Vagina (tissue), 2 donors: ENCODE measurements at regions not wholly inside any gene's neighbourhood (a gene's known extent, or its start where the extent isn't known, plus 50 kb on each side); places are given as distances from the start of the nearest gene placed in this dataset.

Experiments used
- CTCF ChIP-seq, 3 experiments: fragments of 450-650 bp in 2 of 3; fragments of 200-600 bp in 1 of 3; sonication (generic) in 1 of 3; IDR thresholded peaks; one replicate each; pipeline ENCODE4 v1.5.1; 2017 to 2019; ENCODE audit warnings: antibody characterized with exemption in 3 of 3, mild to moderate bottlenecking in 2 of 3, moderate library complexity in 2 of 3
- POLR2AphosphoS5 ChIP-seq, 2 donors: sonication (generic); formaldehyde crosslinking; IDR thresholded peaks; one replicate each; pipeline ENCODE4 v1.9.0; 2017; ENCODE audit warnings: antibody characterized with exemption in 2 of 2, mild to moderate bottlenecking in 2 of 2, low read depth in 1 of 2; ENCODE audit not compliant: insufficient read depth in 1 of 2

GRCh38 chr14:104385531-104386101, 193.9 kb upstream of the C14orf180 start:
- TF ChIP-seq CTCF (IDR thresholded peaks at IDR 0.05) (no peak), POLR2AphosphoS5 (IDR thresholded peaks at IDR 0.05; ENCODE audit: insufficient read depth in 1 of 2, low read depth in 1 of 2) (no peak)
